Muscle of back (tissue), 3 donors: ENCODE measurements at regions not wholly inside any gene's neighbourhood (a gene's known extent, or its start where the extent isn't known, plus 50 kb on each side); places are given as distances from the start of the nearest gene placed in this dataset.
"Not testable (repeated sequence)": the region's sequence is repeated elsewhere in the genome, so short reads cannot be mapped to it uniquely, and the experiment has no call there.

ENCODE experiments used
- DNase-seq, 3 donors: peaks; one replicate each; pipeline versions ENCODE4 v3.0.0 to v3.0.0-alpha.2; 2013

GRCh38 chr9:78668148-78668832, 371.4 kb downstream of the PSAT1 start:
- no peak for DNase-seq

- DNase-seq, result no peak
These were observed 372.7 kb downstream of the PSAT1 start for GRCh38 chr9:78669591-78669990.

- no peak for DNase-seq
These were observed 374.9 kb downstream of the PSAT1 start for GRCh38 chr9:78671785-78672184.

GRCh38 chr9:78674874-78675273, 377.9 kb downstream of the PSAT1 start:
- no peak for DNase-seq

- DNase-seq, result peak in 1 of 3 donors; percentile 44
These were observed 379.1 kb downstream of the PSAT1 start for GRCh38 chr9:78676009-78676408.

GRCh38 chr9:78676623-78677022, 379.7 kb downstream of the PSAT1 start:
- DNase-seq, result peak in 1 of 3 donors; percentile 56

GRCh38 chr9:78677326-78677725, 380.4 kb downstream of the PSAT1 start:
- no peak for DNase-seq

- DNase-seq, result no peak
These were observed 382.0 kb downstream of the PSAT1 start for GRCh38 chr9:78678877-78679276.

GRCh38 chr9:78680196-78680595, 383.3 kb downstream of the PSAT1 start:
- no peak for DNase-seq

GRCh38 chr9:78682216-78682615, 385.3 kb downstream of the PSAT1 start:
- DNase-seq, result no peak

GRCh38 chr9:78685471-78685870, 388.5 kb downstream of the PSAT1 start:
- DNase-seq, result no peak

- no peak for DNase-seq
These were observed 391.9 kb downstream of the PSAT1 start for GRCh38 chr9:78688796-78689195.

GRCh38 chr9:78691542-78691941, 394.6 kb downstream of the PSAT1 start:
- DNase-seq, result no peak

GRCh38 chr9:78692871-78693270, 395.9 kb downstream of the PSAT1 start:
- peak in 1 of 3 donors; percentile 63 for DNase-seq

GRCh38 chr9:78694974-78695373, 398.0 kb downstream of the PSAT1 start:
- no peak for DNase-seq

GRCh38 chr9:78695519-78695918, 398.6 kb downstream of the PSAT1 start:
- no peak for DNase-seq

- no peak for DNase-seq
These were observed 400.7 kb downstream of the PSAT1 start for GRCh38 chr9:78697618-78698017.

- DNase-seq, result no peak
These were observed 401.4 kb downstream of the PSAT1 start for GRCh38 chr9:78698371-78698770.

- not testable (repeated sequence) for DNase-seq
These were observed 402.3 kb downstream of the PSAT1 start for GRCh38 chr9:78699217-78699616.

GRCh38 chr9:78704153-78704552, 407.2 kb downstream of the PSAT1 start:
- not testable (repeated sequence) for DNase-seq

- no peak for DNase-seq
These were observed 410.2 kb downstream of the PSAT1 start for GRCh38 chr9:78707080-78707479.

- peak in 2 of 3 donors; percentile 7 to 80 for DNase-seq
These were observed 410.6 kb downstream of the PSAT1 start for GRCh38 chr9:78707481-78707991.

GRCh38 chr9:78712903-78713613, 416.1 kb downstream of the PSAT1 start:
- no peak for DNase-seq
